ENCODE measurements at regions not wholly inside any gene's neighbourhood (a gene's known extent, or its start where the extent isn't known, plus 50 kb on each side); places are given as distances from the start of the nearest gene placed in this dataset.
A peak's percentile ranks its signal among the peaks of the same experiment; 100 is the strongest.

DNA sequence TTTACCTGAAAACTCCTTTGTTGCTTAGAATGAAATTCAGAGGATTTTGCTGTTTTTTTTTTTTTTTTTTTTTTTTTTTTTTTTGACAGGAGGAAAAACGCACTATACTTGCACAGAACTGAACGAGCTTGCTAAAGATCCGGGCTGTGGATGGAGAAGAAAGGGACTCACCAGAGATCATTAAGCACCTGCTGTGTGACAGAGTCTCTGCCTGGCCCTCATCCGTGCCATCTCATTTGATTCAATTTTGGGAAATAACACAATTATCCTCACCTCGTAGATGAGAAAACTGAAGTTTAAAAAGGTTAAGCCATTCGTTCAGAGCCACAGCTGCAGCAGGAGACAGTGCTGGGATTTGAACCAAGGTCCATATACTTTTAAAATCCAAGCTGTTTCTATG is 775.4 kb upstream of the ID2 start:
- DNase-seq: peak; percentile 43

DNA sequence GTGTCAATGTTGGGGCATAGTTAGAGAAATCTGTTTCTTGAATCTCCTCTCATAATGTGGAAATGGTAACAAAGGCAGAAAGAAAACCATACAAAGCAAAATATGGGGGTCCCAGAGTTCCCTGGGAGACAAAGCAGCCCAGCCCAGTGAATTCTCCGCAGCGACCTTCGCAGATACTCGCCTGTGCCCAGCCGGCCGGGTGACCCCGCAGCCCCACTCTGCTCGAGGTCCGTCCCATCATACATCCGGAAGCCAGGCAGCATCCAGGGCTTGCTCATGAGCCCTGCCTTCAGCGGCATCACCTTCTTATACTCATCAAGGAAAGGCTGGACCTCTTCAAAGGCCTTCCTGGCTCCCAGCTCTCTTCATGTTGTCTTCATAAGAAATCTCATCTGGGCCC is 774.8 kb upstream of the ID2 start:
- DNase-seq: no peak

DNA sequence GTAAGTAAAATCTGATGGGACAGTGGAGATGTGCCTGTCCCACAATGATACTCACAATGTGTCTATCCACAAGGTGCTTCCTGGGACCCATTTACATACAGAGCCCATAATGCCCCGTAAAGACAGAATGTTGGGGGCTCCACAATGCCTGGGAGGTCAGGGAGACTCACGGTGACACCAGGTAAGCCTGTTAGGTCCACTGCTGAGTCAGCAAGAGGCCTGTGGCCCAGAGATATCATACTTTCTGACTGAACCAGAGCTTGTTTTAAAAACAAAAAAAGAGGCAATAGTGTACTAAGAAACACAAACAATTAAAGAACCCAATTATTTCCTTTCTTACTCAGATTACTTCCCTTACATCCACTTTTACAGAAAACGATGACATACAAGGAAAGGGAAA is 771.1 kb upstream of the ID2 start:
- DNase-seq: no peak

- no peak for DNase-seq
Observed at GRCh38 chr2:7911196-7911595, 770.7 kb upstream of the ID2 start.

- no peak for DNase-seq
Observed at GRCh38 chr2:7913974-7914373, 767.9 kb upstream of the ID2 start.

DNA sequence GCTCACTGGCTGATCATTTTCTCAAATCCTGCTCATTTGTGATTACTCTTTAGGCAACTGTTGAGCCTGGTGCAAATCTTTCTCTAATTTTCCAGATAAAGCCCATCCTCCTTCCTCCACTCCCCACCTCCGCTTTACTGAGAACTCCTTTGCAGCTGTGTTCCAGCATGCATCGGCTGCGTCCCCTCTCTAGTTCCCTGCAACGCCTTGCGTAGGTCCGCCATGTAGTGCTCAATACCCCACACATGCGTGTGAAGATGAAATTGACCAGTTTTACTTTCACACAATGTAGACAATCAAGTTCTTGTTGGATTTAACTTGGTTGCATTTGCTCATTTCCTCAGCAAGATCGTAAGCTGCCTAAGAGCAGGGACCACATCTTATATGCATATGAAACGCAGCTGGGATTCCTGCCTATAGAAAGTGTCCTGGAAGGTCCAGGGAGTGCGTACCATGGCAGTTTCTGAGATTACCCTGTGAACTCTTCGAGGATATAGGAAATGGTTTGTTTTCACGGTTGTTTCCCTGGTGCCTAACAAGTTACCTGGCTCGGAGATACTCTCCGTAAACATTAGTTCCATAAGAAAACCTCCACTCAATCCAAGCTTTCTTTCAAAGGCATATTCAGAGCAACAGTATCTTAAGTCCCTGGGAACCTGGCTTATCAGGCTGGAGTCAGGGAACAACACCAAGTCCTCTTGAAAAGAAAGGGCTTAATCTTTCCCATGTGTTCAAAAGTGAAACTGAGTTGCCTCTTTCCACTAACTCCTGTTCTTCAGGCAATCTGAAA is 766.4 kb upstream of the ID2 start:
- no peak for DNase-seq

GRCh38 chr2:7916670-7917069 is 765.2 kb upstream of the ID2 start:
- DNase-seq: no peak

- DNase-seq: no peak
Observed at GRCh38 chr2:7919510-7919909, 762.3 kb upstream of the ID2 start.

GRCh38 chr2:7924023-7924762 is 757.7 kb upstream of the ID2 start:
- no peak for DNase-seq

DNA sequence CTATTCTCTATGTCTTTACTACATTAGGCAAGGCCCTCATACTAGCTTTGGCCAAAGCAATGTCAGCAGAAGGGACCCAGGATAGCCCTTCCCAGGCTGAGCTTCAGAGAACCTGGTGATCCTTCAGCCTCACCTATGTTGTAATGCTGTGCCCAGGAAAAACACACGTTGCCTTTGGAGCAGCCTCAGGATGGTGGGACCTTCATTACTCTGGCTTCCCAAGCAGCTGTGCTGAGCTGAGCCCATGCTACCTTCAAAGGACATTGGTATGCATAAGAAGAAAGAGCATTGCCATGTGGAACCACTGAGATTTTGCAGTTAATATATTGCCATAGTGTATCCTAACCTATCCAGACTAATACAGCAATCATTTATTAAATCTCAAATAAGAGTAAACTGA is 756.4 kb upstream of the ID2 start:
- no peak for DNase-seq

- no peak for DNase-seq
Observed at GRCh38 chr2:7927691-7928090, 754.2 kb upstream of the ID2 start.

- no peak for DNase-seq
Observed at GRCh38 chr2:7929281-7929680, 752.6 kb upstream of the ID2 start.

DNA sequence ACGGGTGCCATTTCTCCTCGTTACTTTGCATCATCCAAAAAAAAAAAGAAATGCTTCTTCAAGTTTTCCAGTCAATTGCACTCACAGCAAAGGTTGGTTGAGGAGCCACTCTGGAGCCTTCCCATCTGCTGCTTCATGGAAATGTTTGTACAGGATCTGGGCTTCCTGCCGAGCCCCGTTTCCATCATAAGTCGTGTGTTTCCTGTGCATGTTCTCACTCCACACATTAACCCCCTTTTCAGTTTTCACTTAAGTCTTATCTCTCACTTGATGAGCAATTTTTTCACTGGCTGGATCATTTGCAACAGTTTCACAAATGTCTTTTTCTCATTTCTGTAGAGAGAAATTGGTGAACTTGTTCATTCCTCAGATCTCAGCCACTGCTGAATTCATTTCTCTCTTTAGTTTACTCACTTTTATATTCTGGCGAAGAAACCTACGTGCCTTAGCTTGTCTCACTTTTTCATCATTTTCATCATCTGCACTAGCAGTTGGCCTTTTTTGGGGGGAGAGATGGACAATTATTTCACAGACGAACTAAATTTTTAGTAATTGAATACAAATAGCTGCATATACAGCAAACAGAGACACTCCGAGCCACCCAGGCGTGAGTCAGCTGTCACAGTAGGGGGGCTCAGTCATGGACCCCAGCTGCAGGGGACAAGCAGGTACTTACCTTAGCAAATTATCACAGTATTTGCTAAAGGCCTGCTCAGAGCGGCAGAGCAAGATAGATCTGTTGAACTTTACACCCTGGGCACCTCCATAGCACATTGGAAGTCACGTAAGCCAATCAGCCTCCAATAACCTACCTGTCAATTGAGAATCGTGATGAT is 750.8 kb upstream of the ID2 start:
- no peak for DNase-seq

- no peak for DNase-seq
Observed at GRCh38 chr2:7931808-7932207, 750.0 kb upstream of the ID2 start.

DNA sequence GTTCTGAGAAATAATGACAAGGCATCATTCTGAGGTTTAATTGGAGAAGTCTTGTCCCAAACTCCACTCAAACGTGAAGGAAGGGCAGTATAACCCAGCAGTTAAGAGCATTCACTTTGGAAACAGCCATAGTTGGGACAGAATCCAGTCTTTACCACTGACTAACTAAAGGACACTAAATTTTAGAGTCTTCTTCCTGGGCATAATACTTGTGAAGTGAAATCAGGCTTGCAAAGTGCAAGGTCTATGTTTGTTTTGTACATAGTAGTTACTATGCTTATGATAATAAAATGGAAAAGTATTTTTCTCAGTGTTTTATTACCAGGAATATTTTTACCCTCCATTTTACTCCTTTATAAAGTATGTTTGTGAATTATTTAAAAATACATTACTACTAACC is 748.2 kb upstream of the ID2 start:
- DNase-seq: no peak

- DNase-seq: no peak
Observed at GRCh38 chr2:7934476-7934875, 747.4 kb upstream of the ID2 start.

- no peak for DNase-seq
Observed at GRCh38 chr2:7937082-7937481, 744.8 kb upstream of the ID2 start.

DNA sequence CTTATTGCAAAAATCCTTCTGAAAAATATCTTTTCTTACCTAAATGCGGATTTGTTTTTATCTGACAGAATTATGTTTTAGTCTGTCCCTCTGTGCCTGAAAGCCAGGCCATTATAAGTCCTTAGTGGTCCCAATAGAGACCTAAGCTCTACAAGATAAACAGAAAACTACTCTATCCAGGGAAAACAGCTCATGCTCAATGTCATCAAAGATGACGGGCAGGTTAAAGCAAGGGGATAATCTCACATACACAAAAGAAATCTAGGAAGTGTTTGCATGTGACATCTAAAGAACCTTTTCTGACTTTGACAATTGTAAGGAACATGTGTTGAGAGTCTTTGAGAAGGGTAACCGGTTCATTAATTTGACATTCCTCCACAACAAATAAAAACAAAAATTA is 741.1 kb upstream of the ID2 start:
- DNase-seq: no peak

DNA sequence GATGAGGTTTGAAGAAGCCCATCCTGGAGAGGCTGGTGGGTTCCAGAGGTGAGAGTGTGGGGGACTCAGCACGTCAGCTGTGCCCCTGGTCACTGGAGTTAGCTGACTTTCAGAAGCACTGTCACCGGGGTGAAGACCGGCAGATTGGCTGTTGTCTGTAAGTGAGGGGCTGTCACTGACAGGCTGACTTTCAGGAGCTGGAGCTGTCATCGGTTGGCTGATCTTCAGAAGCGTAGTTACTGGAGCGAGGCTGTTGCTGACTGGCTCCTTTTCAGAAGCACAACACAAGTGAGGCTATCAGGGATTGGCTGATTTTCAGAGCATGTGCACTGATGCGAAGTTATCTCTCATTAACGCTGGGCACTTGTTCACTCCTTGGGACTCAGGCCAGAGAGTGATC is 738.4 kb upstream of the ID2 start:
- DNase-seq: no peak

GRCh38 chr2:7945026-7945425 is 736.8 kb upstream of the ID2 start:
- no peak for DNase-seq

DNA sequence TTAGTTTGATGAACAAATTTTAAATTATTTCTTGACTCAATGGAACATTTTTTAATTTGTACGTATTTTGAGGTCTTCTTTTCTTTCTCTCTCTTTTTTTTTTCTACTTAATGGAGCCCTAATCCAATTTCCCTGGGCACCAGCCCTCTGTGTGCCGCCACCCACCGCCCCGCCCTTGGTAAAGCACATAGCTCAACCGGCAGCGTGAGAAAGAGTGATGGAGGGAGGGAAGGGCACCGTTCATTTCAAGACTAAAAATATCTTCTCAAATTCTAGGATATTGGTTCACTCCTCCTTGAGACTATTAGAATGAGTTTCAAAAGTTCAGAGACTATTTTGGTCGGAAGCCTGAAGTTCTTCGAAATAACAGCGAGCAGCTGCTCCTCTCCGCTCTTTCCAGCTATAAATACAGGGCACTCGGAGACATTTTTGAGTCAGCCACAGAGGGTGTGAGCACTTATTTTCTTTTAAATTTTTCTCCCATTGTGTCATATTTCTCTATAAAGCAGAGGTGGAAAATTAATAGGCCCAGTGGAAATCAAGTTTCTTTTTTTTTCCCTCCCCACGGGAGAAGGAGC is 731.7 kb upstream of the ID2 start:
- DNase-seq: no peak

DNA sequence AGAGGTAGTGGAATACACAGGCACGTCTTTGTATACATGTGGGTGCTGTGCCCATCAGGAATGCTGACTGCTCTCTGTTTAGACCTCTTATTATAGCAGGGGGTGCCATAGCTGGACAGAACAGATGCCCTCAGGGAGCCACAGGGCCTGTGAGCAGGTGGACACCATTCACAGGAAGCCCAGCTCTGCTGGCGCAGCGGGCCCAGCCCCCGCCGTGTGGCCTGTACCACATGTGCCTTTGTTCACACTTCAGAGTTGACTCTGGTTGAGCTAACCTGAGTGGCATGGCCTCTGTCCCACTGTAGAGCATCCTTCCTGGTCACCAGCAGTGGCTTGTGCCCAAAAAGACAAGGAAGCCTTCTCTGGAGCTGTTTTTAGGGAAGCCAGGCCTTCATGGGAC is 730.9 kb upstream of the ID2 start:
- DNase-seq: no peak

DNA sequence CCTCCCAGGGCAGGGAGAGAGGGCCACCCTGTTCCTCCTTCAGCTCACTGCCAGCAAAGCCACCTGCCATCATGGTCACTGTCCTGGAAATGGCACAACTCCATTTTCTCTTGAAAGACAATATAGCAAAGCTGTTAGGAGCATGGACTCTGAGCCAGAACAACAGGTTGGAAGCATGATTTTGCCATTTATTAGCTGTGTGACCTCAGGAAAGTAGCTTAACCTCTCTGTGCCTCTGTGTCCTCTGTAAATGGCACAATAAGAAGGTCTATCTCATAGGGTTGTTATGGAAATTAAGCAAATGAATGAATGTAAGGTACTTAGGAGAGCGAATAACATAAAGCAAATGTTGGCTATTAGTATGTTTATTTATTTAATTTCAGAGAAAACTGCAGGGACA is 730.4 kb upstream of the ID2 start:
- no peak for DNase-seq
